GM23338 (cell line): ENCODE measurements at regions not wholly inside any gene's neighbourhood (a gene's known extent, or its start where the extent isn't known, plus 50 kb on each side); places are given as distances from the start of the nearest gene placed in this dataset.

Experiments used
- ATAC-seq: fragments of 200-7000 bp; cut with Tn5 transposase; 3 replicates; pipeline ENCODE4 v1.9.1; 2020
- DNase-seq: peaks from one replicate; pipeline ENCODE4 v3.0.0-alpha.2; 2015; ENCODE audit warnings: low spot score
- H2AFZ ChIP-seq: fragments of 200-600 bp; sonication (generic); 2 replicates; pipeline ENCODE4 v1.8.0; 2016; ENCODE audit warnings: antibody characterized with exemption, mild to moderate bottlenecking, moderate library complexity
- H3F3A ChIP-seq: fragments of 200-600 bp; sonication (generic); replicated peaks from 2 replicates; pipeline ENCODE4 v1.8.0; 2017; ENCODE audit warnings: antibody characterized with exemption, mixed run types, low read depth
- H3K27ac ChIP-seq: fragments of 200-600 bp; sonication (generic); 2 replicates; pipeline ENCODE4 v1.6.1; 2016; ENCODE audit warnings: low read depth
- H3K27me3 ChIP-seq: fragments of 200-600 bp; sonication (generic); 2 replicates; pipeline ENCODE4 v1.8.0; 2016; ENCODE audit warnings: mild to moderate bottlenecking, mixed run types, moderate library complexity; ENCODE audit not compliant: insufficient read depth
- H3K36me3 ChIP-seq: fragments of 200-600 bp; sonication (generic); 2 replicates; pipeline ENCODE4 v1.8.0; 2016; ENCODE audit warnings: mild to moderate bottlenecking; ENCODE audit not compliant: insufficient read depth
- H3K4me1 ChIP-seq: fragments of 200-600 bp; sonication (generic); 2 replicates; pipeline ENCODE4 v1.8.0; 2016; ENCODE audit warnings: mild to moderate bottlenecking, moderate library complexity; ENCODE audit not compliant: insufficient read depth
- H3K4me2 ChIP-seq: fragments of 200-600 bp; sonication (generic); 2 replicates; pipeline ENCODE4 v1.7.1; 2017; ENCODE audit warnings: mixed run types
- H3K4me3 ChIP-seq: fragments of 200-600 bp; sonication (generic); 2 replicates; pipeline ENCODE4 v1.6.1; 2016; ENCODE audit warnings: mixed run types
- H3K79me2 ChIP-seq: fragments of 200-600 bp; sonication (generic); replicated peaks from 2 replicates; pipeline ENCODE4 v1.8.0; 2017; ENCODE audit warnings: mild to moderate bottlenecking; ENCODE audit not compliant: insufficient read depth
- H3K9me2 ChIP-seq: fragments of 200-600 bp; sonication (generic); 2 replicates; pipeline ENCODE4 v1.8.0; 2017; ENCODE audit not compliant: insufficient read depth
- H4K20me1 ChIP-seq: fragments of 200-600 bp; sonication (generic); replicated peaks from 2 replicates; pipeline ENCODE4 v1.8.0; 2017; ENCODE audit warnings: mild to moderate bottlenecking; ENCODE audit not compliant: insufficient read depth
- H3K27ac Mint-ChIP-seq: 2 replicates; pipeline ENCODE4 v1.8.0; 2020; ENCODE audit warnings: inconsistent platforms, mild to moderate bottlenecking, moderate library complexity, mixed read lengths
- H3K27me3 Mint-ChIP-seq: 3 replicates; pipeline ENCODE4 v1.8.0; 2022; ENCODE audit warnings: low read depth, mild to moderate bottlenecking, moderate library complexity, mixed read lengths, inconsistent platforms; ENCODE audit not compliant: insufficient read depth, poor library complexity
- H3K36me3 Mint-ChIP-seq: 3 replicates; pipeline ENCODE4 v1.8.0; 2021; ENCODE audit warnings: low read depth, mild to moderate bottlenecking, inconsistent platforms, moderate library complexity, mixed read lengths
- H3K4me1 Mint-ChIP-seq: 3 replicates; pipeline ENCODE4 v1.8.0; 2020; ENCODE audit warnings: mild to moderate bottlenecking, inconsistent platforms, mixed read lengths
- H3K4me3 Mint-ChIP-seq: 3 replicates; pipeline ENCODE4 v1.8.0; 2021; ENCODE audit warnings: moderate library complexity, mild to moderate bottlenecking, inconsistent platforms, mixed read lengths
- H3K9me3 Mint-ChIP-seq: 3 replicates; pipeline ENCODE4 v1.8.0; 2020; ENCODE audit warnings: moderate library complexity, mild to moderate bottlenecking, inconsistent platforms, mixed read lengths
- CREB1 ChIP-seq: fragments of 250-450 bp; sonication (Bioruptor Pico); IDR thresholded peaks from 2 replicates; pipeline ENCODE4 v1.5.0; 2020; ENCODE audit warnings: low read depth, mild to moderate bottlenecking, moderate library complexity
- EZH2 ChIP-seq: fragments of 200-600 bp; sonication (generic); IDR thresholded peaks from one replicate; pipeline ENCODE4 v1.8.0; 2017; ENCODE audit warnings: antibody characterized with exemption, mild to moderate bottlenecking, low read depth; ENCODE audit not compliant: unreplicated experiment
- EZH2phosphoT487 ChIP-seq: fragments of 200-600 bp; sonication (generic); IDR thresholded peaks from one replicate; pipeline ENCODE4 v1.8.1; 2018; ENCODE audit warnings: antibody characterized with exemption; ENCODE audit not compliant: unreplicated experiment
- JUNB ChIP-seq: IDR thresholded peaks from one replicate; pipeline ENCODE4 v1.6.1; 2016; ENCODE audit warnings: antibody characterized with exemption; ENCODE audit not compliant: unreplicated experiment
- NANOG ChIP-seq: IDR thresholded peaks from 2 replicates; pipeline ENCODE4 v1.6.1; 2016; ENCODE audit warnings: antibody characterized with exemption, borderline replicate concordance
- POLR2AphosphoS5 ChIP-seq: IDR thresholded peaks from 2 replicates; pipeline ENCODE4 v1.6.1; 2016; ENCODE audit warnings: antibody characterized with exemption, low read depth
- STAT1 ChIP-seq: IDR thresholded peaks from one replicate; pipeline ENCODE4 v1.6.1; 2016; ENCODE audit warnings: antibody characterized with exemption; ENCODE audit not compliant: unreplicated experiment
- ZNF114 ChIP-seq: fragments of 250-450 bp; sonication (Bioruptor Pico); IDR thresholded peaks from 2 replicates; pipeline ENCODE4 v1.5.0; 2020; ENCODE audit warnings: mild to moderate bottlenecking, moderate library complexity
- ZNF331 ChIP-seq: fragments of 250-450 bp; sonication (Bioruptor Pico); IDR thresholded peaks from 2 replicates; pipeline ENCODE4 v1.5.0; 2020; ENCODE audit warnings: low read depth, mild to moderate bottlenecking, moderate library complexity
- TF ChIP-seq, protein P1 (sequence below): fragments of 250-450 bp; sonication (Bioruptor Pico); IDR thresholded peaks from 2 replicates; pipeline ENCODE4 v1.5.0; 2020; ENCODE audit warnings: mild to moderate bottlenecking, moderate library complexity
- TF ChIP-seq, protein P2 (sequence below), 2 experiments: fragments of 200-600 bp in 1 of 2; sonication (generic) in 1 of 2; conservative IDR thresholded peaks; 2 replicates each; pipeline versions ENCODE4 v1.5.1 to v1.6.1; 2016 to 2017; ENCODE audit warnings: antibody characterized with exemption in 2 of 2, low read depth in 2 of 2, mild to moderate bottlenecking in 2 of 2, moderate library complexity in 1 of 2
- TF ChIP-seq, protein P3 (sequence below): IDR thresholded peaks from 2 replicates; pipeline ENCODE4 v1.6.1; 2016; ENCODE audit warnings: antibody characterized with exemption
- TF ChIP-seq, protein P4 (sequence below): IDR thresholded peaks from one replicate; pipeline ENCODE4 v1.6.1; 2018; ENCODE audit warnings: antibody characterized with exemption; ENCODE audit not compliant: unreplicated experiment

DNA sequence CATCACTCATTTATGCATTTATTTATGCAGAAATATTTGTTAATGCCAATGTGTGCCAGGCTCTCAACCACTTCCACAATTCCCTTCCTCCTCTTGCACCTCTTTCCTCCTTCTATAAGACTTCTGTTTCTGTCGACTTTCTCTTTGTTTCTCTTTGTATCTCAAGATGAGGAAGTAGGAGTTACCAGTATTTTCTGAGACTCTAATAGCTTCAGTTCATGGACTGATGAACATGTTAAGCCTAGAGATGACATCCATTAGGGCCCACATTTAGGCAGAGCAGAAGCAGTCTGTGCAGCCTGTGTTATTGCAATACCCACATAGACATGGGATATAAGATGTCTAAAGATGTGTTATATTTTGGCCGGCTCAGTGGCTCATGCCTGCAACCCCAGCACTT lies 241.8 kb upstream of the SMIM31 start:
- Histone ChIP-seq H3K9me2 (0 out of 2 replicates have a peak, but pooled peaks cover 9% of the 10 kb centered on the region), H3K36me3 (no peaks in the 10 kb centered on the region), H3F3A (no peaks in the 10 kb centered on the region), H2AFZ (no peak overlapping the region), H4K20me1 (no peaks in the 10 kb centered on the region), H3K79me2 (no peaks in the 10 kb centered on the region), H3K4me2 (no peak overlapping the region), H3K4me3 (no peak overlapping the region), H3K27ac (no peak overlapping the region), H3K4me1 (no peaks in the 10 kb centered on the region), H3K27me3 (no peaks in the 10 kb centered on the region)
- DNase-seq (no peak), ATAC-seq (no peak)
- no peaks in the 10 kb centered on the region for H3K27me3 Mint-ChIP-seq
- no peaks in the 10 kb centered on the region; the same call in 2 of the 3 replicates for H3K4me1 Mint-ChIP-seq
- H3K9me3 Mint-ChIP-seq = peaks cover 2% of the 10 kb centered on the region; the same call in 1 of the 3 replicates
- H3K4me3 Mint-ChIP-seq = no peak overlapping the region
- TF ChIP-seq JUNB = no peak
- no peak for TF ChIP-seq CREB1 (CRISPR knock-in tag)
- TF ChIP-seq STAT1 = no peak
- no peak for TF ChIP-seq NANOG
- TF ChIP-seq EZH2phosphoT487 = no peak
- TF ChIP-seq ZNF114 (CRISPR knock-in tag) = no peak
- TF ChIP-seq, protein P1, sequence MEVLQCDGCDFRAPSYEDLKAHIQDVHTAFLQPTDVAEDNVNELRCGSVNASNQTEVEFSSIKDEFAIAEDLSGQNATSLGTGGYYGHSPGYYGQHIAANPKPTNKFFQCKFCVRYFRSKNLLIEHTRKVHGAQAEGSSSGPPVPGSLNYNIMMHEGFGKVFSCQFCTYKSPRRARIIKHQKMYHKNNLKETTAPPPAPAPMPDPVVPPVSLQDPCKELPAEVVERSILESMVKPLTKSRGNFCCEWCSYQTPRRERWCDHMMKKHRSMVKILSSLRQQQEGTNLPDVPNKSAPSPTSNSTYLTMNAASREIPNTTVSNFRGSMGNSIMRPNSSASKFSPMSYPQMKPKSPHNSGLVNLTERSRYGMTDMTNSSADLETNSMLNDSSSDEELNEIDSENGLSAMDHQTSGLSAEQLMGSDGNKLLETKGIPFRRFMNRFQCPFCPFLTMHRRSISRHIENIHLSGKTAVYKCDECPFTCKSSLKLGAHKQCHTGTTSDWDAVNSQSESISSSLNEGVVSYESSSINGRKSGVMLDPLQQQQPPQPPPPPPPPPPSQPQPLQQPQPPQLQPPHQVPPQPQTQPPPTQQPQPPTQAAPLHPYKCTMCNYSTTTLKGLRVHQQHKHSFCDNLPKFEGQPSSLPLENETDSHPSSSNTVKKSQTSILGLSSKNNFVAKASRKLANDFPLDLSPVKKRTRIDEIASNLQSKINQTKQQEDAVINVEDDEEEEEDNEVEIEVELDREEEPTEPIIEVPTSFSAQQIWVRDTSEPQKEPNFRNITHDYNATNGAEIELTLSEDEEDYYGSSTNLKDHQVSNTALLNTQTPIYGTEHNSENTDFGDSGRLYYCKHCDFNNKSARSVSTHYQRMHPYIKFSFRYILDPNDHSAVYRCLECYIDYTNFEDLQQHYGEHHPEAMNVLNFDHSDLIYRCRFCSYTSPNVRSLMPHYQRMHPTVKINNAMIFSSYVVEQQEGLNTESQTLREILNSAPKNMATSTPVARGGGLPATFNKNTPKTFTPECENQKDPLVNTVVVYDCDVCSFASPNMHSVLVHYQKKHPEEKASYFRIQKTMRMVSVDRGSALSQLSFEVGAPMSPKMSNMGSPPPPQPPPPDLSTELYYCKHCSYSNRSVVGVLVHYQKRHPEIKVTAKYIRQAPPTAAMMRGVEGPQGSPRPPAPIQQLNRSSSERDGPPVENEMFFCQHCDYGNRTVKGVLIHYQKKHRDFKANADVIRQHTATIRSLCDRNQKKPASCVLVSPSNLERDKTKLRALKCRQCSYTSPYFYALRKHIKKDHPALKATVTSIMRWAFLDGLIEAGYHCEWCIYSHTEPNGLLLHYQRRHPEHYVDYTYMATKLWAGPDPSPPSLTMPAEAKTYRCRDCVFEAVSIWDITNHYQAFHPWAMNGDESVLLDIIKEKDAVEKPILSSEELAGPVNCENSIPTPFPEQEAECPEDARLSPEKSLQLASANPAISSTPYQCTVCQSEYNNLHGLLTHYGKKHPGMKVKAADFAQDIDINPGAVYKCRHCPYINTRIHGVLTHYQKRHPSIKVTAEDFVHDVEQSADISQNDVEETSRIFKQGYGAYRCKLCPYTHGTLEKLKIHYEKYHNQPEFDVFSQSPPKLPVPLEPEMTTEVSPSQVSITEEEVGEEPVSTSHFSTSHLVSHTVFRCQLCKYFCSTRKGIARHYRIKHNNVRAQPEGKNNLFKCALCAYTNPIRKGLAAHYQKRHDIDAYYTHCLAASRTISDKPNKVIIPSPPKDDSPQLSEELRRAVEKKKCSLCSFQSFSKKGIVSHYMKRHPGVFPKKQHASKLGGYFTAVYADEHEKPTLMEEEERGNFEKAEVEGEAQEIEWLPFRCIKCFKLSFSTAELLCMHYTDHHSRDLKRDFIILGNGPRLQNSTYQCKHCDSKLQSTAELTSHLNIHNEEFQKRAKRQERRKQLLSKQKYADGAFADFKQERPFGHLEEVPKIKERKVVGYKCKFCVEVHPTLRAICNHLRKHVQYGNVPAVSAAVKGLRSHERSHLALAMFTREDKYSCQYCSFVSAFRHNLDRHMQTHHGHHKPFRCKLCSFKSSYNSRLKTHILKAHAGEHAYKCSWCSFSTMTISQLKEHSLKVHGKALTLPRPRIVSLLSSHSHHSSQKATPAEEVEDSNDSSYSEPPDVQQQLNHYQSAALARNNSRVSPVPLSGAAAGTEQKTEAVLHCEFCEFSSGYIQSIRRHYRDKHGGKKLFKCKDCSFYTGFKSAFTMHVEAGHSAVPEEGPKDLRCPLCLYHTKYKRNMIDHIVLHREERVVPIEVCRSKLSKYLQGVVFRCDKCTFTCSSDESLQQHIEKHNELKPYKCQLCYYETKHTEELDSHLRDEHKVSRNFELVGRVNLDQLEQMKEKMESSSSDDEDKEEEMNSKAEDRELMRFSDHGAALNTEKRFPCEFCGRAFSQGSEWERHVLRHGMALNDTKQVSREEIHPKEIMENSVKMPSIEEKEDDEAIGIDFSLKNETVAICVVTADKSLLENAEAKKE (CRISPR knock-in tag) = no peak
- no peak for TF ChIP-seq EZH2
- TF ChIP-seq, protein P2, sequence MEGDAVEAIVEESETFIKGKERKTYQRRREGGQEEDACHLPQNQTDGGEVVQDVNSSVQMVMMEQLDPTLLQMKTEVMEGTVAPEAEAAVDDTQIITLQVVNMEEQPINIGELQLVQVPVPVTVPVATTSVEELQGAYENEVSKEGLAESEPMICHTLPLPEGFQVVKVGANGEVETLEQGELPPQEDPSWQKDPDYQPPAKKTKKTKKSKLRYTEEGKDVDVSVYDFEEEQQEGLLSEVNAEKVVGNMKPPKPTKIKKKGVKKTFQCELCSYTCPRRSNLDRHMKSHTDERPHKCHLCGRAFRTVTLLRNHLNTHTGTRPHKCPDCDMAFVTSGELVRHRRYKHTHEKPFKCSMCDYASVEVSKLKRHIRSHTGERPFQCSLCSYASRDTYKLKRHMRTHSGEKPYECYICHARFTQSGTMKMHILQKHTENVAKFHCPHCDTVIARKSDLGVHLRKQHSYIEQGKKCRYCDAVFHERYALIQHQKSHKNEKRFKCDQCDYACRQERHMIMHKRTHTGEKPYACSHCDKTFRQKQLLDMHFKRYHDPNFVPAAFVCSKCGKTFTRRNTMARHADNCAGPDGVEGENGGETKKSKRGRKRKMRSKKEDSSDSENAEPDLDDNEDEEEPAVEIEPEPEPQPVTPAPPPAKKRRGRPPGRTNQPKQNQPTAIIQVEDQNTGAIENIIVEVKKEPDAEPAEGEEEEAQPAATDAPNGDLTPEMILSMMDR (conservative IDR thresholded peaks at IDR 0.05; ENCODE audit: low read depth in 2 of 2) = no peak
- TF ChIP-seq, protein P3, sequence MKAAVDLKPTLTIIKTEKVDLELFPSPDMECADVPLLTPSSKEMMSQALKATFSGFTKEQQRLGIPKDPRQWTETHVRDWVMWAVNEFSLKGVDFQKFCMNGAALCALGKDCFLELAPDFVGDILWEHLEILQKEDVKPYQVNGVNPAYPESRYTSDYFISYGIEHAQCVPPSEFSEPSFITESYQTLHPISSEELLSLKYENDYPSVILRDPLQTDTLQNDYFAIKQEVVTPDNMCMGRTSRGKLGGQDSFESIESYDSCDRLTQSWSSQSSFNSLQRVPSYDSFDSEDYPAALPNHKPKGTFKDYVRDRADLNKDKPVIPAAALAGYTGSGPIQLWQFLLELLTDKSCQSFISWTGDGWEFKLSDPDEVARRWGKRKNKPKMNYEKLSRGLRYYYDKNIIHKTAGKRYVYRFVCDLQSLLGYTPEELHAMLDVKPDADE = no peak
- TF ChIP-seq, protein P4, sequence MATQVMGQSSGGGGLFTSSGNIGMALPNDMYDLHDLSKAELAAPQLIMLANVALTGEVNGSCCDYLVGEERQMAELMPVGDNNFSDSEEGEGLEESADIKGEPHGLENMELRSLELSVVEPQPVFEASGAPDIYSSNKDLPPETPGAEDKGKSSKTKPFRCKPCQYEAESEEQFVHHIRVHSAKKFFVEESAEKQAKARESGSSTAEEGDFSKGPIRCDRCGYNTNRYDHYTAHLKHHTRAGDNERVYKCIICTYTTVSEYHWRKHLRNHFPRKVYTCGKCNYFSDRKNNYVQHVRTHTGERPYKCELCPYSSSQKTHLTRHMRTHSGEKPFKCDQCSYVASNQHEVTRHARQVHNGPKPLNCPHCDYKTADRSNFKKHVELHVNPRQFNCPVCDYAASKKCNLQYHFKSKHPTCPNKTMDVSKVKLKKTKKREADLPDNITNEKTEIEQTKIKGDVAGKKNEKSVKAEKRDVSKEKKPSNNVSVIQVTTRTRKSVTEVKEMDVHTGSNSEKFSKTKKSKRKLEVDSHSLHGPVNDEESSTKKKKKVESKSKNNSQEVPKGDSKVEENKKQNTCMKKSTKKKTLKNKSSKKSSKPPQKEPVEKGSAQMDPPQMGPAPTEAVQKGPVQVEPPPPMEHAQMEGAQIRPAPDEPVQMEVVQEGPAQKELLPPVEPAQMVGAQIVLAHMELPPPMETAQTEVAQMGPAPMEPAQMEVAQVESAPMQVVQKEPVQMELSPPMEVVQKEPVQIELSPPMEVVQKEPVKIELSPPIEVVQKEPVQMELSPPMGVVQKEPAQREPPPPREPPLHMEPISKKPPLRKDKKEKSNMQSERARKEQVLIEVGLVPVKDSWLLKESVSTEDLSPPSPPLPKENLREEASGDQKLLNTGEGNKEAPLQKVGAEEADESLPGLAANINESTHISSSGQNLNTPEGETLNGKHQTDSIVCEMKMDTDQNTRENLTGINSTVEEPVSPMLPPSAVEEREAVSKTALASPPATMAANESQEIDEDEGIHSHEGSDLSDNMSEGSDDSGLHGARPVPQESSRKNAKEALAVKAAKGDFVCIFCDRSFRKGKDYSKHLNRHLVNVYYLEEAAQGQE = no peak
- no peak for TF ChIP-seq ZNF331
- TF ChIP-seq POLR2AphosphoS5 = no peak
- no peaks in the 10 kb centered on the region for H3K36me3 Mint-ChIP-seq
- no peak overlapping the region for H3K27ac Mint-ChIP-seq
